GM23248 (cell line): ENCODE measurements at regions not wholly inside any gene's neighbourhood (a gene's known extent, or its start where the extent isn't known, plus 50 kb on each side); places are given as distances from the start of the nearest gene placed in this dataset.

Experiments used
- DNase-seq: peaks from one replicate; pipeline ENCODE4 v3.0.0-alpha.2; 2015
- H2AFZ ChIP-seq: fragments of 200-600 bp; sonication (generic); 2 replicates; pipeline ENCODE4 v1.6.1; 2016; ENCODE audit warnings: antibody characterized with exemption
- H3F3A ChIP-seq: fragments of 200-600 bp; sonication (generic); 2 replicates; pipeline ENCODE4 v1.6.1; 2016; ENCODE audit warnings: mild to moderate bottlenecking, antibody characterized with exemption, mixed run types; ENCODE audit not compliant: insufficient read depth
- H3K27ac ChIP-seq: fragments of 200-600 bp; sonication (generic); 2 replicates; pipeline ENCODE4 v1.5.1; 2016; ENCODE audit warnings: mild to moderate bottlenecking
- H3K27me3 ChIP-seq: fragments of 200-600 bp; sonication (generic); replicated peaks from 2 replicates; pipeline ENCODE4 v1.6.1; 2016; ENCODE audit warnings: mild to moderate bottlenecking; ENCODE audit not compliant: insufficient read depth
- H3K36me3 ChIP-seq: fragments of 200-600 bp; sonication (generic); 2 replicates; pipeline ENCODE4 v1.6.1; 2016; ENCODE audit warnings: low read depth, mild to moderate bottlenecking
- H3K4me1 ChIP-seq: fragments of 200-600 bp; sonication (generic); 2 replicates; pipeline ENCODE4 v1.6.1; 2016; ENCODE audit warnings: mild to moderate bottlenecking; ENCODE audit not compliant: insufficient read depth
- H3K4me2 ChIP-seq: fragments of 200-600 bp; sonication (generic); one replicate; pipeline ENCODE4 v1.6.1; 2016; ENCODE audit warnings: mild to moderate bottlenecking; ENCODE audit not compliant: unreplicated experiment
- H3K4me3 ChIP-seq: fragments of 200-600 bp; sonication (generic); 2 replicates; pipeline ENCODE4 v1.5.1; 2016; ENCODE audit warnings: mild to moderate bottlenecking
- H3K79me2 ChIP-seq: fragments of 200-600 bp; sonication (generic); 2 replicates; pipeline ENCODE4 v1.6.1; 2016; ENCODE audit warnings: mild to moderate bottlenecking; ENCODE audit not compliant: insufficient read depth
- H3K9ac ChIP-seq: fragments of 200-600 bp; sonication (generic); 2 replicates; pipeline ENCODE4 v1.6.1; 2016; ENCODE audit warnings: mild to moderate bottlenecking
- H3K9me2 ChIP-seq: fragments of 200-600 bp; sonication (generic); 2 replicates; pipeline ENCODE4 v1.6.1; 2016; ENCODE audit warnings: mixed run types, mild to moderate bottlenecking, moderate library complexity; ENCODE audit not compliant: insufficient read depth
- H3K9me3 ChIP-seq: fragments of 200-600 bp; sonication (generic); one replicate; pipeline ENCODE4 v1.6.1; 2017; ENCODE audit warnings: low read depth
- H4K20me1 ChIP-seq: fragments of 200-600 bp; sonication (generic); 2 replicates; pipeline ENCODE4 v1.6.0; 2016; ENCODE audit not compliant: insufficient read depth
- EZH2 ChIP-seq: fragments of 200-600 bp; sonication (generic); IDR thresholded peaks from 2 replicates; pipeline ENCODE4 v1.6.1; 2018; ENCODE audit warnings: antibody characterized with exemption, mild to moderate bottlenecking; ENCODE audit not compliant: insufficient read depth, poor library complexity, severe bottlenecking
- EZH2phosphoT487 ChIP-seq: fragments of 200-600 bp; sonication (generic); IDR thresholded peaks from 2 replicates; pipeline ENCODE4 v1.6.1; 2018; ENCODE audit warnings: antibody characterized with exemption, moderate library complexity, mild to moderate bottlenecking, low read depth; ENCODE audit not compliant: insufficient read depth
- WGBS, 2 experiments: methylation state at CpG; one replicate each; pipeline ENCODE4 v1.1.6; 2015 to 2017; ENCODE audit warnings: low lambda C conversion rate in 2 of 2, low coverage in 1 of 2; ENCODE audit errors: missing lambda C conversion rate in 2 of 2; 5-methylcytosine and 5-hydroxymethylcytosine counted together
- in situ Hi-C: fragments of 300-500 bp; cut with MboI; formaldehyde crosslinking; loops from 2 replicates; pipeline ENCODE4 v1.15.0; 2020

DNA sequence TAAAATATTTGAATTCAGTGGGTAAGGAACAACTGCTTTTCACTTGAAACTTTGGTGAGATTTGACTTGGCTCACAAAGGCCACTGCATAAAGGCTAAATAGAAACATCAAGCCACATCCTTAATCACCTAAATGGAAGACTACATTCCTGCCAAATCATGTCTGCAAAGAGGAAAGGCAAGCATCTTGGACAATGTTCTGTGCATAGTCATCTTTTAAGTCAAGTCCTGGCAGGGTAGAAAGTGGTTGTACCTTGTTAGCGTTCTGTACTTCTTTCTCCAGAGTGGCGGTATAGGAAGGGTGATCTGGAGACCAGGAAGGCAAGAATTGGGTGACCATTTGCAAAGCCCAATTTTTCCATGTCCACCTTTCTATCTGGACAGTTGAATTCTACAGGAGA lies 121.4 kb upstream of the SLC14A2 start:
- H3K27ac ChIP-seq: no peak overlapping the region
- in situ Hi-C loops: no loop called here
- WGBS, 2 experiments: 75 to 76% methylated on average over 2 of the region's 2 CpGs
- no peaks in the 10 kb centered on the region for H3K36me3 ChIP-seq
- H3K79me2 ChIP-seq: no peaks in the 10 kb centered on the region
- H3K9ac ChIP-seq: no peak overlapping the region
- H3K9me2 ChIP-seq: no peaks in the 10 kb centered on the region
- H3K27me3 ChIP-seq: peaks cover 34% of the 10 kb centered on the region; the same call in 1 of the 2 replicates
- TF ChIP-seq EZH2 (no peak), EZH2phosphoT487 (no peak)
- no peak for DNase-seq
- no peaks in the 10 kb centered on the region for H3K9me3 ChIP-seq
- H3F3A ChIP-seq: no peaks in the 10 kb centered on the region
- no peak overlapping the region for H3K4me2 ChIP-seq
- H2AFZ ChIP-seq: no peak overlapping the region
- no peak overlapping the region for H3K4me3 ChIP-seq
- H4K20me1 ChIP-seq: no peaks in the 10 kb centered on the region
- no peaks in the 10 kb centered on the region for H3K4me1 ChIP-seq

- in situ Hi-C loops: no loop called here
- no peak overlapping the region for H3K4me3 ChIP-seq
- no peaks in the 10 kb centered on the region for H3K4me1 ChIP-seq
- no peak overlapping the region for H3K4me2 ChIP-seq
- no peak overlapping the region for H3K27ac ChIP-seq
- peaks cover 39% of the 10 kb centered on the region; the same call in 1 of the 2 replicates for H3K27me3 ChIP-seq
- no peak for DNase-seq
- H3K36me3 ChIP-seq: no peaks in the 10 kb centered on the region
- TF ChIP-seq EZH2phosphoT487 (no peak), EZH2 (no peak)
- 79 to 82% methylated on average over 6 of the region's 6 CpGs for WGBS, 2 experiments
- H3K9ac ChIP-seq: no peak overlapping the region
- H4K20me1 ChIP-seq: no peaks in the 10 kb centered on the region
- H2AFZ ChIP-seq: no peak overlapping the region
- H3K9me2 ChIP-seq: no peaks in the 10 kb centered on the region
- H3F3A ChIP-seq: no peaks in the 10 kb centered on the region
- H3K79me2 ChIP-seq: no peaks in the 10 kb centered on the region
- no peaks in the 10 kb centered on the region for H3K9me3 ChIP-seq
These were observed 120.5 kb upstream of the SLC14A2 start for GRCh38 chr18:45494811-45495210.

- WGBS, 2 experiments: 85 to 91% methylated on average over 1 of the region's 1 CpG
- no peak overlapping the region for H3K4me3 ChIP-seq
- no peaks in the 10 kb centered on the region for H3K36me3 ChIP-seq
- H3K27me3 ChIP-seq: peaks cover 39% of the 10 kb centered on the region; the same call in 1 of the 2 replicates
- no peaks in the 10 kb centered on the region for H3K4me1 ChIP-seq
- H2AFZ ChIP-seq: no peak overlapping the region
- H3F3A ChIP-seq: no peaks in the 10 kb centered on the region
- no peaks in the 10 kb centered on the region for H3K79me2 ChIP-seq
- no peak for TF ChIP-seq EZH2phosphoT487
- no peak for TF ChIP-seq EZH2
- H3K9me2 ChIP-seq: no peaks in the 10 kb centered on the region
- H4K20me1 ChIP-seq: no peaks in the 10 kb centered on the region
- no peak for DNase-seq
- no peak overlapping the region for H3K9ac ChIP-seq
- no peak overlapping the region for H3K4me2 ChIP-seq
- H3K27ac ChIP-seq: no peak overlapping the region
- no peaks in the 10 kb centered on the region for H3K9me3 ChIP-seq
- in situ Hi-C loops: no loop called here
These were observed 118.5 kb upstream of the SLC14A2 start for GRCh38 chr18:45496741-45497140.

- DNase-seq: no peak
- TF ChIP-seq EZH2phosphoT487 (no peak), EZH2 (no peak)
- Histone ChIP-seq H3K27ac (no peak overlapping the region), H3K4me1 (no peaks in the 10 kb centered on the region), H3K4me2 (no peak overlapping the region), H3K9me3 (no peaks in the 10 kb centered on the region), H3K27me3 (peaks cover 39% of the 10 kb centered on the region; the same call in 1 of the 2 replicates), H3K36me3 (no peaks in the 10 kb centered on the region), H4K20me1 (no peaks in the 10 kb centered on the region), H3F3A (no peaks in the 10 kb centered on the region), H3K9ac (no peak overlapping the region), H2AFZ (no peak overlapping the region), H3K79me2 (no peaks in the 10 kb centered on the region), H3K9me2 (no peaks in the 10 kb centered on the region), H3K4me3 (no peak overlapping the region)
- in situ Hi-C loops: no loop called here
- WGBS, 2 experiments: 66 to 67% methylated on average over 5 of the region's 5 CpGs
These were observed 117.5 kb upstream of the SLC14A2 start for GRCh38 chr18:45497595-45498286.
